ENCODE measurements at regions not wholly inside any gene's neighbourhood (a gene's known extent, or its start where the extent isn't known, plus 50 kb on each side); places are given as distances from the start of the nearest gene placed in this dataset.

DNA sequence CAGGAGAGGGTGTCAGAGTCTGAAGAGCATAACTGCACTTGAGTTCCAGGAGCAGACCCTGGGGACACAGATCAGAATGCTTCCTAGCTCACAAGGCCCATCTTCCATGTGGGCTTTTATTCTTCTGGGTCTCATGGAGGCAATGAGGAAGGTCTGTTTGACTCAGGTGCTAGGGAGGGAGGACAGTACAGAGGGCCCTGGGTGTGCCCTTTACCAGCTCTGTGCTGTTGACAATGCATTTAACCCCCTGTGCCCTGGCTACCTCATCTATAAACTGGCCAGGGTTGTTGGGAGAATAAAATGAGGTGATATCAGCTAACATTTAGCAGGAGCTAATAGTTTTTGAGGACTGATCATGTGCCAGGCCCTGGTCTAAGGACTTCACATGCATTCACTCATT lies 318.0 kb downstream of the DMAC1 start:
- no peak overlapping the region for H2AFZ ChIP-seq (ENCODE audit: low read depth, low read length)

DNA sequence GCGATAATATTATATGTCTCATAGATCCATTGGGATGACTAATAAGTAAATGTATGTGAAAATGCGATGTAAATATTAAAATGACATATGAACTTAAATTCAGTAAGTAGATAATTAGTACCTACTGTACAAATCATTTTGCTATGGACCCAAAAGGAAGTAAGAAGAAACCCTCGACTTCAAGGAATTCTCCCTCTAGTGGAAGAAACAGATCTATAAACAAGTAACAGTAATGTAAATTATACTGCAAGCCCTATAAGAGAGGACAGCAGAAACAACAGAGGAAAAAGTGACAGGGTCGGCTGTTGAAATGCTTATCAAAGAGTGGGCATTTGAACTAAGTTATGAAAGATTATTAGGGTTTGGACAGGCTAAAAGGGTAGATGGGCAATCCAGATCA lies 320.3 kb downstream of the DMAC1 start:
- no peak for TF ChIP-seq EZH2phosphoT487 (IDR thresholded peaks at IDR 0.05; ENCODE audit: low read depth)
- TF ChIP-seq, protein P1, sequence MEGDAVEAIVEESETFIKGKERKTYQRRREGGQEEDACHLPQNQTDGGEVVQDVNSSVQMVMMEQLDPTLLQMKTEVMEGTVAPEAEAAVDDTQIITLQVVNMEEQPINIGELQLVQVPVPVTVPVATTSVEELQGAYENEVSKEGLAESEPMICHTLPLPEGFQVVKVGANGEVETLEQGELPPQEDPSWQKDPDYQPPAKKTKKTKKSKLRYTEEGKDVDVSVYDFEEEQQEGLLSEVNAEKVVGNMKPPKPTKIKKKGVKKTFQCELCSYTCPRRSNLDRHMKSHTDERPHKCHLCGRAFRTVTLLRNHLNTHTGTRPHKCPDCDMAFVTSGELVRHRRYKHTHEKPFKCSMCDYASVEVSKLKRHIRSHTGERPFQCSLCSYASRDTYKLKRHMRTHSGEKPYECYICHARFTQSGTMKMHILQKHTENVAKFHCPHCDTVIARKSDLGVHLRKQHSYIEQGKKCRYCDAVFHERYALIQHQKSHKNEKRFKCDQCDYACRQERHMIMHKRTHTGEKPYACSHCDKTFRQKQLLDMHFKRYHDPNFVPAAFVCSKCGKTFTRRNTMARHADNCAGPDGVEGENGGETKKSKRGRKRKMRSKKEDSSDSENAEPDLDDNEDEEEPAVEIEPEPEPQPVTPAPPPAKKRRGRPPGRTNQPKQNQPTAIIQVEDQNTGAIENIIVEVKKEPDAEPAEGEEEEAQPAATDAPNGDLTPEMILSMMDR (IDR thresholded peaks at IDR 0.05; ENCODE audit: low read depth, low read length): no peak
- Histone ChIP-seq H3K27me3 (ENCODE audit: low read depth, low read length) (peaks cover 8% of the 10 kb centered on the region; the same call in 1 of the 2 replicates), H4K20me1 (ENCODE audit: insufficient read depth, low read length) (no peaks in the 10 kb centered on the region)

More for the DNA sequence above, 318.0 kb downstream of the DMAC1 start:
- Histone ChIP-seq H3K4me3 (ENCODE audit: low read length) (no peak overlapping the region), H3K9me3 (ENCODE audit: insufficient read depth, low read length) (no peaks in the 10 kb centered on the region), H3K27ac (ENCODE audit: low read length) (no peak overlapping the region), H3K79me2 (ENCODE audit: low read length) (no peaks in the 10 kb centered on the region), H3K4me2 (ENCODE audit: low read length) (no peak overlapping the region), H3K4me1 (ENCODE audit: low read length) (no peaks in the 10 kb centered on the region), H3K27me3 (ENCODE audit: low read depth, low read length) (no peaks in the 10 kb centered on the region), H3K9ac (ENCODE audit: low read length) (no peak overlapping the region), H3K36me3 (replicated peaks; ENCODE audit: low read depth, low read length) (no peaks in the 10 kb centered on the region), H4K20me1 (ENCODE audit: insufficient read depth, low read length) (no peaks in the 10 kb centered on the region)
- no peak for TF ChIP-seq EZH2phosphoT487 (IDR thresholded peaks at IDR 0.05; ENCODE audit: low read depth)
- TF ChIP-seq, protein P1 (IDR thresholded peaks at IDR 0.05; ENCODE audit: low read depth, low read length): no peak

DNA sequence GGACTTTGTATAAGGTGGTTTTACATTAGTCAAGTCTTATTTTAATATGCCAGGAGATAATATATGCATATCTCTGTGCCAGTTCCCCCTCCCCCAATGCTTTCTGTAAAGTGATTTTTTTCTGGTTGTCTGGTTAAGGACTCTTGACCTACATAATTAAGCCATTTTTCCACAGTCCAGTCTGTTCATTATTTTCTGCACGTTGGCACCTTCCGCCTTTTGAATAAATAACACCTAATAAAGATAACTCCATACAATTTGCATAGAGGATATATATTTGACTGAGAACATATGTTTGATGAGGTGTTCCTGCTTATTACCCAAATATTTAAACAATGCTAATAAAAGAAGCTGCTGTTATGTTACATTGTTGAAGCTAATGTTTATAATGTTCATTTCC lies 320.9 kb downstream of the DMAC1 start:
- Histone ChIP-seq H3K27me3 (ENCODE audit: low read depth, low read length) (peaks cover 8% of the 10 kb centered on the region; the same call in 1 of the 2 replicates), H3K27ac (ENCODE audit: low read length) (no peak overlapping the region), H3K36me3 (replicated peaks; ENCODE audit: low read depth, low read length) (no peaks in the 10 kb centered on the region), H3K4me3 (ENCODE audit: low read length) (no peak overlapping the region), H3K79me2 (ENCODE audit: low read length) (no peaks in the 10 kb centered on the region), H3K9ac (ENCODE audit: low read length) (no peak overlapping the region), H3K4me2 (ENCODE audit: low read length) (no peak overlapping the region), H3K4me1 (ENCODE audit: low read length) (no peaks in the 10 kb centered on the region), H4K20me1 (ENCODE audit: insufficient read depth, low read length) (no peaks in the 10 kb centered on the region), H2AFZ (ENCODE audit: low read depth, low read length) (no peak overlapping the region), H3K9me3 (ENCODE audit: insufficient read depth, low read length) (no peaks in the 10 kb centered on the region)
- no peak for TF ChIP-seq EZH2phosphoT487 (IDR thresholded peaks at IDR 0.05; ENCODE audit: low read depth)
- TF ChIP-seq, protein P1 (IDR thresholded peaks at IDR 0.05; ENCODE audit: low read depth, low read length): no peak

More for the DNA sequence above, 320.3 kb downstream of the DMAC1 start:
- H3K9ac ChIP-seq (ENCODE audit: low read length): no peak overlapping the region
- no peaks in the 10 kb centered on the region for H3K79me2 ChIP-seq (ENCODE audit: low read length)
- no peak overlapping the region for H3K4me2 ChIP-seq (ENCODE audit: low read length)
- H2AFZ ChIP-seq (ENCODE audit: low read depth, low read length): no peak overlapping the region
- H3K4me3 ChIP-seq (ENCODE audit: low read length): no peak overlapping the region
- H3K4me1 ChIP-seq (ENCODE audit: low read length): no peaks in the 10 kb centered on the region
- H3K36me3 ChIP-seq (replicated peaks; ENCODE audit: low read depth, low read length): no peaks in the 10 kb centered on the region
- H3K27ac ChIP-seq (ENCODE audit: low read length): no peak overlapping the region
- H3K9me3 ChIP-seq (ENCODE audit: insufficient read depth, low read length): no peaks in the 10 kb centered on the region

DNA sequence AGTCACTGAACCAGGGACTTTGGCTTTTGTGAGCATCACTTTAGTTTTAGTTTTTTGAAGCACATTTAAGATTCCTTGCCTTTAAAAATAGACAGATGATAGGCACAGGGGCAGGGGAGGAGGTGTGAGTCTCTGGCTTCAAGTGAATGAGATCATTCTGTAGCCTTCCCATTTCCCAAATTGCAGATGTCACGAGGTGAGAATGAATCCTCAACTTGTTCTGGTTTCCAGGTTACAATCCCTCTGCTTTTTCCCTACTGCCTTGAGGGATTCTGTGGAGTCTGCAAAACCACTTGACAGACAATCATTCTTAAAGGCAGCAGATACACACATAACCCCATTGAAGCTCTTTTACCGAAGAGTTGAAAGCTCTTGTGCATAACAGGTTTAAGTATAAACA lies 332.4 kb downstream of the DMAC1 start:
- Histone ChIP-seq H3K27me3 (ENCODE audit: low read depth, low read length) (peaks cover 22% of the 10 kb centered on the region), H4K20me1 (ENCODE audit: insufficient read depth, low read length) (no peaks in the 10 kb centered on the region), H3K4me1 (ENCODE audit: low read length) (no peaks in the 10 kb centered on the region), H3K27ac (ENCODE audit: low read length) (no peak overlapping the region), H3K4me2 (ENCODE audit: low read length) (no peak overlapping the region), H3K36me3 (replicated peaks; ENCODE audit: low read depth, low read length) (no peaks in the 10 kb centered on the region), H3K9me3 (ENCODE audit: insufficient read depth, low read length) (no peaks in the 10 kb centered on the region), H3K4me3 (ENCODE audit: low read length) (no peak overlapping the region), H3K9ac (ENCODE audit: low read length) (no peak overlapping the region), H2AFZ (ENCODE audit: low read depth, low read length) (no peak overlapping the region), H3K79me2 (ENCODE audit: low read length) (no peaks in the 10 kb centered on the region)
- TF ChIP-seq, protein P1 (IDR thresholded peaks at IDR 0.05; ENCODE audit: low read depth, low read length): no peak
- no peak for TF ChIP-seq EZH2phosphoT487 (IDR thresholded peaks at IDR 0.05; ENCODE audit: low read depth)

Measured in OCI-LY3 (cell line).